AG04450 (cell line): ENCODE measurements at regions not wholly inside any gene's neighbourhood (a gene's known extent, or its start where the extent isn't known, plus 50 kb on each side); places are given as distances from the start of the nearest gene placed in this dataset.

ENCODE experiments used
- CTCF ChIA-PET: fragments of 300-600, 350-600 bp; formaldehyde crosslinking; extraction: SDS; loops from one replicate; lab custom pipeline; 2022; ENCODE audit warnings: antibody characterized with exemption, inconsistent platforms; lab: Charles Lee
- POLR2A ChIA-PET: fragments of 350-600 bp; formaldehyde crosslinking; extraction: SDS; loops from one replicate; lab custom pipeline; 2021; ENCODE audit warnings: antibody characterized with exemption, inconsistent platforms; lab: Yijun Ruan, JAX
- DNase-seq: peaks from one replicate; pipeline ENCODE4 v3.0.0-alpha.2; 2011; ENCODE audit warnings: low read depth, low spot score
- H3K27ac ChIP-seq: one replicate; pipeline ENCODE4 v1.5.1; 2012; ENCODE audit warnings: low read depth, low read length, control low read depth
- H3K27me3 ChIP-seq: one replicate; pipeline ENCODE4 v1.6.0; 2012; ENCODE audit warnings: low read length; ENCODE audit not compliant: control insufficient read depth, insufficient read depth
- H3K4me3 ChIP-seq: 2 replicates; pipeline ENCODE4 v1.5.1; 2011; ENCODE audit warnings: mild to moderate bottlenecking, low read depth, low read length, control low read depth
- H3K9me3 ChIP-seq: 2 replicates; pipeline ENCODE4 v1.5.1; 2012; ENCODE audit warnings: low read length; ENCODE audit not compliant: control insufficient read depth, insufficient read depth
- TF ChIP-seq, protein P1 (sequence below): IDR thresholded peaks from 2 replicates; pipeline ENCODE4 v1.5.1; 2011; ENCODE audit warnings: low read depth, low read length, control low read depth, inconsistent platforms

DNA sequence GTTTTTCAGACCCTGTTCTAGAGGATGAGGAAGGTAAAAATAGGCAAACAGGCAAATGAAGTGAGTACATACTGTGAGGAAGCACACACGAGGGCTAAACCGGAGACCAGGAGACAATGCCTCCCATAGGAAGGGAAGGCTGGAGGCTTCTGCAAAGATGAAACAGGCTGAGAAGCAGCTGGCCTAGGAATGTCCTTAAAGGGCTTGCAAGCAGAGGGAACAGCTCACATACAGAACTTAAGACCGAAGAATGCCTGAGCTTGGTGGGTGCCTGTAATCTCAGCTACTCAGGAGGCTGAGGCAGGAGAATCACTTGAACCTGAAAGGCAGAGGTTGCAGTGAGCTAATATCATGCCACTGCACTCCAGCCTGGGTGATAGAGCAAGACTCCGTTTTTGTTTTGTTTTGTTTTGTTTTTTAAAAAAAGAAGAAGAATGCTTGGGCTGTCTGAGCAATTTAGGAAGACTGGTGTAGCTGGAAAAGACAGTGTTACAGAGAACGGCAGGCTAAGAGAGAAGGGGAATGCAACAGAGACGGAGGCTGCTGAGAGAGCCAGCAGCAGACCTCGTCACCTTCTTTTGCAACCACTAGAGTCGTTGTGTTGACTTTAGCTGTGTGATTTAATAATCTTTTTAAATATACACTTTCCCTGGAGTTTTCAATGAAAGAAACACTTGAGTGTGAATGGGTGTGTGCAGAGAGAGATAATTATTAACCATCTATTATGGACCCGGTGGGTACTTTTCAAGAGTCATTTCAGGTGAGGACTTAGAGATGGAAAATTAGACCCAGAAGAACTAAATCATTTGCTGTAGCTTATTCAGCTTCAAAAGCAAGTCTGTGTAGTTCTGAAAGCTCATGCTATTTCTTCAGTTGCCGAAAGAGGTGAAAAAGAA lies 232.8 kb downstream of the GALR1 start:
- DNase-seq: no peak

GRCh38 chr18:77486985-77487384 lies 237.3 kb downstream of the GALR1 start:
- no peak for DNase-seq
- Histone ChIP-seq H3K27me3 (no peaks in the 10 kb centered on the region), H3K4me3 (no peak overlapping the region), H3K9me3 (peaks cover 31% of the 10 kb centered on the region), H3K27ac (no peak overlapping the region)
- POLR2A ChIA-PET: no interaction called here
- CTCF ChIA-PET: no interaction called here
- TF ChIP-seq, protein P1, sequence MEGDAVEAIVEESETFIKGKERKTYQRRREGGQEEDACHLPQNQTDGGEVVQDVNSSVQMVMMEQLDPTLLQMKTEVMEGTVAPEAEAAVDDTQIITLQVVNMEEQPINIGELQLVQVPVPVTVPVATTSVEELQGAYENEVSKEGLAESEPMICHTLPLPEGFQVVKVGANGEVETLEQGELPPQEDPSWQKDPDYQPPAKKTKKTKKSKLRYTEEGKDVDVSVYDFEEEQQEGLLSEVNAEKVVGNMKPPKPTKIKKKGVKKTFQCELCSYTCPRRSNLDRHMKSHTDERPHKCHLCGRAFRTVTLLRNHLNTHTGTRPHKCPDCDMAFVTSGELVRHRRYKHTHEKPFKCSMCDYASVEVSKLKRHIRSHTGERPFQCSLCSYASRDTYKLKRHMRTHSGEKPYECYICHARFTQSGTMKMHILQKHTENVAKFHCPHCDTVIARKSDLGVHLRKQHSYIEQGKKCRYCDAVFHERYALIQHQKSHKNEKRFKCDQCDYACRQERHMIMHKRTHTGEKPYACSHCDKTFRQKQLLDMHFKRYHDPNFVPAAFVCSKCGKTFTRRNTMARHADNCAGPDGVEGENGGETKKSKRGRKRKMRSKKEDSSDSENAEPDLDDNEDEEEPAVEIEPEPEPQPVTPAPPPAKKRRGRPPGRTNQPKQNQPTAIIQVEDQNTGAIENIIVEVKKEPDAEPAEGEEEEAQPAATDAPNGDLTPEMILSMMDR: no peak

More for the DNA sequence above, 232.8 kb downstream of the GALR1 start:
- TF ChIP-seq, protein P1: no peak
- ChIA-PET CTCF (no interaction called here), POLR2A (no interaction called here)
- H3K27ac ChIP-seq: no peak overlapping the region
- no peak overlapping the region for H3K4me3 ChIP-seq
- H3K9me3 ChIP-seq: peaks cover 24% of the 10 kb centered on the region
- no peaks in the 10 kb centered on the region for H3K27me3 ChIP-seq

GRCh38 chr18:77487951-77488740 lies 238.5 kb downstream of the GALR1 start:
- H3K27me3 ChIP-seq: no peaks in the 10 kb centered on the region
- DNase-seq: no peak
- POLR2A ChIA-PET: no interaction called here
- peaks cover 34% of the 10 kb centered on the region for H3K9me3 ChIP-seq
- no peak overlapping the region for H3K27ac ChIP-seq
- CTCF ChIA-PET: no interaction called here
- TF ChIP-seq, protein P1: no peak
- no peak overlapping the region for H3K4me3 ChIP-seq

DNA sequence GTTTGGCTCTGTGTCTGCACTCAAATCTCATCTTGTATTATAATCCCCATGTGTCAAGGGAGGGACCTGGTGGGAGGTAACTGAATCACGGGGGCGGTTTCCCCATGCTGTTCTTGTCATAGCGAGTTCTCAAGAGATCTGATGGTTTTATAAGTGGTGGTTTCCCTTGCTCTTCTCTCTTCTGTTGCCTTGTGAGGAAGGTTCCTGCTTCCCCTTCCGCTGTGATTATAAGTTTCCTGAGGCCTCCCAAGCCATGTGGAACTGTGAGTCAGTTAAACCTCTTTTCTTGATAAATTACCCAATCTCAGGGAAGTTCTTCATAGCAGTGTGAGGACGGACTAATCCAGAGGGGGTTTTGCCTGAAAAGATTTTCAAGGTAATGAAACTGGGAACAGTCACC lies 245.4 kb downstream of the GALR1 start:
- ChIA-PET CTCF (no interaction called here), POLR2A (no interaction called here)
- TF ChIP-seq, protein P1: no peak
- H3K4me3 ChIP-seq: no peak overlapping the region
- no peak overlapping the region for H3K27ac ChIP-seq
- no peak for DNase-seq
- H3K9me3 ChIP-seq: peaks cover 39% of the 10 kb centered on the region
- H3K27me3 ChIP-seq: no peaks in the 10 kb centered on the region
